GM19035 (cell line): ENCODE measurements at regions not wholly inside any gene's neighbourhood (a gene's known extent, or its start where the extent isn't known, plus 50 kb on each side); places are given as distances from the start of the nearest gene placed in this dataset.

Source experiments
- ATAC-seq: cut with Tn5 transposase; IDR thresholded peaks from one replicate; pipeline ENCODE4 v1.9.1; 2021; ENCODE audit not compliant: unreplicated experiment

GRCh38 chr4:181524499-181524898, 718.7 kb upstream of the TENM3 start:
- ATAC-seq = no peak

- no peak for ATAC-seq
These were observed 717.6 kb upstream of the TENM3 start for GRCh38 chr4:181525634-181526033.

- peak; percentile 77 for ATAC-seq
These were observed 714.5 kb upstream of the TENM3 start for GRCh38 chr4:181528570-181529184.

- no peak for ATAC-seq
These were observed 713.7 kb upstream of the TENM3 start for GRCh38 chr4:181529537-181529936.

- no peak for ATAC-seq
These were observed 706.9 kb upstream of the TENM3 start for GRCh38 chr4:181536196-181536746.

- no peak for ATAC-seq
These were observed 706.3 kb upstream of the TENM3 start for GRCh38 chr4:181536811-181537434.

- ATAC-seq = no peak
These were observed 704.8 kb upstream of the TENM3 start for GRCh38 chr4:181538431-181538830.

GRCh38 chr4:181541396-181541795, 701.8 kb upstream of the TENM3 start:
- no peak for ATAC-seq

- ATAC-seq = no peak
These were observed 694.2 kb upstream of the TENM3 start for GRCh38 chr4:181548873-181549575.

GRCh38 chr4:181549576-181550188, 693.5 kb upstream of the TENM3 start:
- ATAC-seq = no peak

GRCh38 chr4:181550381-181550780, 692.8 kb upstream of the TENM3 start:
- ATAC-seq = no peak

- no peak for ATAC-seq
These were observed 683.6 kb upstream of the TENM3 start for GRCh38 chr4:181559637-181560036.

GRCh38 chr4:181562399-181562798, 680.8 kb upstream of the TENM3 start:
- ATAC-seq = no peak

- no peak for ATAC-seq
These were observed 678.6 kb upstream of the TENM3 start for GRCh38 chr4:181564625-181565024.

GRCh38 chr4:181566490-181566889, 676.7 kb upstream of the TENM3 start:
- no peak for ATAC-seq

GRCh38 chr4:181569553-181569952, 673.6 kb upstream of the TENM3 start:
- peak; percentile 82 for ATAC-seq

- ATAC-seq = no peak
These were observed 664.3 kb upstream of the TENM3 start for GRCh38 chr4:181578911-181579310.

GRCh38 chr4:181579486-181579885, 663.7 kb upstream of the TENM3 start:
- ATAC-seq = no peak

- no peak for ATAC-seq
These were observed 661.2 kb upstream of the TENM3 start for GRCh38 chr4:181581983-181582382.

- ATAC-seq = no peak
These were observed 660.6 kb upstream of the TENM3 start for GRCh38 chr4:181582595-181582994.

GRCh38 chr4:181588733-181589302, 654.4 kb upstream of the TENM3 start:
- ATAC-seq = no peak
